IMR-90 (cell line): ENCODE measurements at regions not wholly inside any gene's neighbourhood (a gene's known extent, or its start where the extent isn't known, plus 50 kb on each side); places are given as distances from the start of the nearest gene placed in this dataset.

Source experiments
- ATAC-seq: fragments of 200-7000 bp; cut with Tn5 transposase; 2 replicates; pipeline ENCODE4 v1.9.1; 2020; ENCODE audit warnings: low read depth, mild to moderate bottlenecking, moderate library complexity
- BruUV-seq: library from RNA; stranded (reverse); fragments of 400-500 nt; replicated peaks from 2 replicates; lab custom pipeline; 2021; lab: Mats Ljungman, UMichigan
- CTCF ChIA-PET: fragments of 300-600 bp; formaldehyde crosslinking; extraction: SDS; loops from one replicate; lab custom pipeline; 2021; ENCODE audit warnings: antibody characterized with exemption; lab: Yijun Ruan, JAX
- POLR2A ChIA-PET: fragments of 300-600 bp; sonication (Branson Sonifier 250); formaldehyde crosslinking; loops from one replicate; lab custom pipeline; 2022; ENCODE audit warnings: antibody characterized with exemption; ENCODE audit not compliant: unreplicated experiment; lab: Charles Lee
- DNase-seq: peaks from one replicate; pipeline ENCODE4 v3.0.0; 2013
- H2AFZ ChIP-seq: replicated peaks from 2 replicates; pipeline ENCODE3; 2013; ENCODE audit warnings: low read length, mild to moderate bottlenecking; ENCODE audit not compliant: poor library complexity
- H2AK5ac ChIP-seq: 2 replicates; pipeline ENCODE4 v1.6.1; 2013; ENCODE audit warnings: low read depth, low read length, inconsistent platforms
- H2AK9ac ChIP-seq: replicated peaks from 2 replicates; pipeline ENCODE3; 2013; ENCODE audit warnings: mild to moderate bottlenecking, low read depth, low read length, moderate library complexity; ENCODE audit not compliant: poor library complexity
- H2BK120ac ChIP-seq: 2 replicates; pipeline ENCODE4 v1.6.1; 2013; ENCODE audit warnings: low read depth, low read length, inconsistent platforms
- H2BK15ac ChIP-seq: 3 replicates; pipeline ENCODE4 v1.6.1; 2013; ENCODE audit warnings: low read depth, low read length, inconsistent platforms
- H2BK20ac ChIP-seq: 2 replicates; pipeline ENCODE4 v1.6.1; 2013; ENCODE audit warnings: low read depth, mild to moderate bottlenecking, inconsistent platforms, low read length, moderate library complexity
- H2BK5ac ChIP-seq: 2 replicates; pipeline ENCODE4 v1.6.1; 2013; ENCODE audit warnings: mild to moderate bottlenecking, low read depth, low read length, inconsistent platforms; ENCODE audit not compliant: poor library complexity, severe bottlenecking
- H3K14ac ChIP-seq: replicated peaks from 2 replicates; pipeline ENCODE4 v1.6.1; 2013; ENCODE audit warnings: low read depth, low read length, inconsistent platforms
- H3K18ac ChIP-seq: 2 replicates; pipeline ENCODE4 v1.6.1; 2013; ENCODE audit warnings: low read depth, low read length, control low read depth
- H3K23ac ChIP-seq: 2 replicates; pipeline ENCODE4 v1.6.1; 2013; ENCODE audit warnings: low read depth, low read length, inconsistent platforms
- H3K27ac ChIP-seq: 2 replicates; pipeline ENCODE4 v1.5.1; 2013; ENCODE audit warnings: mild to moderate bottlenecking, control low read depth, low read length; ENCODE audit not compliant: insufficient read depth
- H3K27me3 ChIP-seq: 2 replicates; pipeline ENCODE4 v1.6.1; 2013; ENCODE audit warnings: low read length; ENCODE audit not compliant: control insufficient read depth, insufficient read depth
- H3K36me3 ChIP-seq: 2 replicates; pipeline ENCODE4 v1.6.1; 2013; ENCODE audit warnings: low read length, mixed read lengths; ENCODE audit not compliant: control insufficient read depth, insufficient read depth
- H3K4ac ChIP-seq: 2 replicates; pipeline ENCODE4 v1.6.1; 2013; ENCODE audit warnings: low read depth, low read length, inconsistent platforms
- H3K4me1 ChIP-seq: 2 replicates; pipeline ENCODE4 v1.6.1; 2013; ENCODE audit warnings: low read length, mixed read lengths; ENCODE audit not compliant: control insufficient read depth, insufficient read depth
- H3K4me2 ChIP-seq: 2 replicates; pipeline ENCODE4 v1.6.1; 2013; ENCODE audit warnings: low read depth, mild to moderate bottlenecking, control low read depth, low read length, moderate library complexity
- H3K4me3 ChIP-seq: 2 replicates; pipeline ENCODE4 v1.5.1; 2013; ENCODE audit warnings: low read depth, mild to moderate bottlenecking, control low read depth, low read length, moderate library complexity; ENCODE audit not compliant: insufficient read depth
- H3K56ac ChIP-seq: 2 replicates; pipeline ENCODE4 v1.6.1; 2013; ENCODE audit warnings: low read length, inconsistent platforms; ENCODE audit not compliant: insufficient read depth; ENCODE audit errors: extremely low read depth
- H3K79me1 ChIP-seq, 2 experiments: 2 replicates each; pipeline ENCODE4 v1.6.1; 2013; ENCODE audit warnings: low read length in 2 of 2, inconsistent platforms in 1 of 2, low read depth in 1 of 2
- H3K9ac ChIP-seq: 2 replicates; pipeline ENCODE4 v1.6.1; 2013; ENCODE audit warnings: low read depth, low read length, control low read depth
- H3K9me1 ChIP-seq: 2 replicates; pipeline ENCODE4 v1.6.1; 2013; ENCODE audit warnings: low read length, inconsistent platforms; ENCODE audit not compliant: insufficient read depth
- H3K9me3 ChIP-seq: 2 replicates; pipeline ENCODE4 v1.6.1; 2013; ENCODE audit warnings: low read length; ENCODE audit not compliant: control insufficient read depth, insufficient read depth
- H4K20me1 ChIP-seq: 2 replicates; pipeline ENCODE4 v1.6.1; 2013; ENCODE audit warnings: low read length, inconsistent platforms; ENCODE audit not compliant: insufficient read depth
- H4K5ac ChIP-seq: 2 replicates; pipeline ENCODE4 v1.6.1; 2013; ENCODE audit warnings: mild to moderate bottlenecking, low read depth, low read length, control low read depth
- H4K8ac ChIP-seq, 2 experiments: 2 replicates each; pipeline ENCODE4 v1.6.1; 2013; ENCODE audit warnings: low read depth in 2 of 2, low read length in 2 of 2, control low read depth in 1 of 2, inconsistent platforms in 1 of 2
- H4K91ac ChIP-seq: 2 replicates; pipeline ENCODE4 v1.6.1; 2013; ENCODE audit warnings: low read depth, low read length, inconsistent platforms; ENCODE audit not compliant: insufficient read depth
- CEBPB ChIP-seq: IDR thresholded peaks from 2 replicates; pipeline ENCODE4 v1.6.1; 2012; ENCODE audit warnings: low read depth, low read length, improper control_type of control experiment
- CHD1 ChIP-seq: IDR thresholded peaks from 2 replicates; pipeline ENCODE4 v1.6.1; 2012; ENCODE audit warnings: low read depth, low read length, improper control_type of control experiment
- CTCF ChIP-seq: conservative IDR thresholded peaks from 2 replicates; pipeline ENCODE4 v1.5.1; 2012; ENCODE audit warnings: mild to moderate bottlenecking, low read depth, low read length, improper control_type of control experiment
- FOS ChIP-seq: fragments of 150-350 bp; IDR thresholded peaks from 2 replicates; pipeline ENCODE4 v1.6.1; 2016; ENCODE audit warnings: low read depth, low read length
- MXI1 ChIP-seq: IDR thresholded peaks from 2 replicates; pipeline ENCODE4 v1.6.1; 2012; ENCODE audit warnings: low read depth, mild to moderate bottlenecking, low read length, moderate library complexity, borderline replicate concordance
- NFE2L2 ChIP-seq: fragments of 150-350 bp; IDR thresholded peaks from 2 replicates; pipeline ENCODE4 v1.6.1; 2016; ENCODE audit warnings: low read depth, mild to moderate bottlenecking, low read length
- RAD21 ChIP-seq: IDR thresholded peaks from 2 replicates; pipeline ENCODE4 v1.6.1; 2012; ENCODE audit warnings: low read length, improper control_type of control experiment
- SMC3 ChIP-seq: fragments of 150-350 bp; IDR thresholded peaks from 2 replicates; pipeline ENCODE4 v1.6.1; 2016; ENCODE audit warnings: low read depth, mild to moderate bottlenecking, antibody characterized with exemption, low read length, moderate library complexity
- WGBS, 2 experiments: methylation state at CpG; one replicate each; pipeline versions ENCODE4 v1.1.5 to v1.1.7; 2013; ENCODE audit warnings: missing lambda C conversion rate in 2 of 2; ENCODE audit not compliant: insufficient read length in 1 of 2; ENCODE audit errors: extremely low coverage in 2 of 2; 5-methylcytosine and 5-hydroxymethylcytosine counted together
- dilution Hi-C: fragments of 300-500 bp; cut with HindIII; formaldehyde crosslinking; loops from one replicate; pipeline ENCODE4 v1.14.3; 2018; ENCODE audit warnings: low sequenced_read_pairs; ENCODE audit not compliant: unreplicated experiment
- in situ Hi-C: fragments of 300-500 bp; cut with MboI; formaldehyde crosslinking; loops from 3 replicates; pipeline ENCODE4 v1.14.3; 2019; ENCODE audit warnings: low sequenced_read_pairs, inconsistent platforms, mixed read lengths
- intact Hi-C: fragments of 100-400 bp; cut with micrococcal nuclease; formaldehyde crosslinking; loops from 2 replicates; pipeline ENCODE4 v1.10.0; 2022
- TF ChIP-seq, protein P1 (sequence below): fragments of 150-350 bp; IDR thresholded peaks from 2 replicates; pipeline ENCODE4 v1.6.1; 2016; ENCODE audit warnings: low read depth, mild to moderate bottlenecking, low read length, moderate library complexity, borderline replicate concordance

- POLR2A ChIA-PET: no interaction called here
- in situ Hi-C loops (no loop called here), dilution Hi-C loops (no loop called here), intact Hi-C loops (no loop called here)
- H4K8ac ChIP-seq: no peak overlapping the region
- no peaks in the 10 kb centered on the region for H3K9me1 ChIP-seq
- no peak overlapping the region for H3K23ac ChIP-seq
- H3K27ac ChIP-seq: no peak overlapping the region
- no peak overlapping the region for H2AK9ac ChIP-seq
- H2BK15ac ChIP-seq: no peak overlapping the region
- H2AK5ac ChIP-seq: no peak overlapping the region
- TF ChIP-seq CHD1: no peak
- TF ChIP-seq SMC3: no peak
- no peak for TF ChIP-seq FOS
- TF ChIP-seq, protein P1, sequence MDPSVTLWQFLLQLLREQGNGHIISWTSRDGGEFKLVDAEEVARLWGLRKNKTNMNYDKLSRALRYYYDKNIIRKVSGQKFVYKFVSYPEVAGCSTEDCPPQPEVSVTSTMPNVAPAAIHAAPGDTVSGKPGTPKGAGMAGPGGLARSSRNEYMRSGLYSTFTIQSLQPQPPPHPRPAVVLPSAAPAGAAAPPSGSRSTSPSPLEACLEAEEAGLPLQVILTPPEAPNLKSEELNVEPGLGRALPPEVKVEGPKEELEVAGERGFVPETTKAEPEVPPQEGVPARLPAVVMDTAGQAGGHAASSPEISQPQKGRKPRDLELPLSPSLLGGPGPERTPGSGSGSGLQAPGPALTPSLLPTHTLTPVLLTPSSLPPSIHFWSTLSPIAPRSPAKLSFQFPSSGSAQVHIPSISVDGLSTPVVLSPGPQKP: no peak
- no peak for TF ChIP-seq MXI1
- TF ChIP-seq NFE2L2: no peak
- TF ChIP-seq CTCF: no peak
- no peak for TF ChIP-seq CEBPB
- no peak for TF ChIP-seq RAD21
- CTCF ChIA-PET: interaction anchor here (0.9 kb wide), 1 partner anchor 31 kb away, joined by 4 read pairs; no protein-coding TSS in a partner anchor
- no peaks in the 10 kb centered on the region for H4K20me1 ChIP-seq
- BruUV-seq: no TSS peak
- ATAC-seq (no peak), DNase-seq (no peak)
- H3K4me2 ChIP-seq: no peak overlapping the region
- H3K18ac ChIP-seq: no peak overlapping the region
- no peak overlapping the region for H2BK120ac ChIP-seq
- H2BK5ac ChIP-seq: no peak overlapping the region
- no peaks in the 10 kb centered on the region for H3K79me1 ChIP-seq
- H3K36me3 ChIP-seq: no peaks in the 10 kb centered on the region
- no peak overlapping the region for H4K5ac ChIP-seq
- no peaks in the 10 kb centered on the region; the same call in 1 of the 2 replicates for H3K27me3 ChIP-seq
- H2AFZ ChIP-seq: no peak overlapping the region
- no peak overlapping the region for H3K56ac ChIP-seq
- H2BK20ac ChIP-seq: no peak overlapping the region
- no peak overlapping the region for H3K4me3 ChIP-seq
- no peaks in the 10 kb centered on the region for H3K4me1 ChIP-seq
- no CpG with 5 or more reads among the region's 1 CpG for WGBS, 2 experiments
- H3K9me3 ChIP-seq: no peaks in the 10 kb centered on the region
- no peak overlapping the region for H3K9ac ChIP-seq
- no peak overlapping the region for H4K91ac ChIP-seq
- no peak overlapping the region for H3K14ac ChIP-seq
- no peak overlapping the region for H3K4ac ChIP-seq
Measured at GRCh38 chr14:34050606-34051005, 99.7 kb upstream of the EGLN3 start.
